ENCODE measurements at regions not wholly inside any gene's neighbourhood (a gene's known extent, or its start where the extent isn't known, plus 50 kb on each side); places are given as distances from the start of the nearest gene placed in this dataset.
A peak's percentile ranks its signal among the peaks of the same experiment; 100 is the strongest.

DNA sequence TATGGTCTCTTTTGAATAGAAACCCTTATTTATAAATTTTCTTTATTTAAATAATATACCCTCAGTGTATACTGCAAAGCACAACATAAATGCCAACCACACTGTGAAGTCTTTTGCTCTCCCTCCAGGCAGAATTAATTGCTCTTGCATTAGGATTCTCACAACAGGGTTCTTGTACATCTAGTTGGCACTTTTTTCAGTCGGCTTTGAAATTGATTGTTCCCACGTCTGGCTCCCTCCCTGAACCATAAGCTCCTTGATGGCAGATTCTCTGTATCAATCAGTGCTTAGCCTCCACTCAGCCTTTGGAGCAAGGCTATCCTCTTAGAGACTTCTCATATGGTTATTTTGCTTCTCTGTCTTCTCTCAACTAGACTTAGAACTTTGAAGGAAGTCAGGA, 288.0 kb upstream of the POU3F2 start:
- no peak for DNase-seq (ENCODE audit: low spot score)

DNA sequence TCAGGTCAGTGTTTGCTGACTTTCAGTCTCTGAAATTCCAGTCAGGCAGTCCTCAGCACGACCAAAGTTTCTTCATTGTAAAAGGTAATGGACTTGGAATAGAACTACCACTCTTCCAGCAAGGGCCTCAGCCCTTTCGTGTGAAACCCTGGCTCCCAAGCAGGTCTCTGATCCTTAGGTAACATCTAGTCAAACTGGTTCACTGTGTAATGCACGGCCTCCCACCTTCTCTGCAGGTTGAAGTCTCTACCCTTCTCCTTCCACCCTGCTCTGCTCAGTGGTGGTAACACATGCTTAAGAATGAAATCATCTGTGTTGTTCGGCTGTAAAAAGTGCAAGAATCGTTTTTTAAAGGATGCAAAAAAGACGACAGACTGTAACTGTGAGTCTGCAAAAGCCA, 287.2 kb upstream of the POU3F2 start:
- DNase-seq (ENCODE audit: low spot score) = no peak

DNA sequence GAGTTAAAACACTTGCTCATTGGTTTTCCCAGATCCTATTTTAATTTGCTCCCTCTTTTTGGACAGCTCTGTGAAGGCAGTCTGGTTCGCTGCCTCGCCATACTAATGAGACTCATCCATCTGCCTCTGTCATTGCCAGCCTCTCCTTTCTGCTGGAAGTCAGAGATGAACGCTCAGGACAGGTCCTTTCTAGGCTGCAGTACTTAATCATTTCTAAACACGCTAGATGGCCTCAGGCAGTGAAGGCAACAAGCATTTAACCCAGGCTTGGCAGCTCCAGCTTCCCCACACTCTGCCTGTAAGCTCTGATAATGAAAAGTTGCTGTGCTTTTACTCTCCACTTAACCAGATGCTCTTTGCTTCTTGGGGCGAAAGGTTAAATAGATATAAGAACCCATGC, 286.7 kb upstream of the POU3F2 start:
- DNase-seq (ENCODE audit: low spot score) = no peak

DNA sequence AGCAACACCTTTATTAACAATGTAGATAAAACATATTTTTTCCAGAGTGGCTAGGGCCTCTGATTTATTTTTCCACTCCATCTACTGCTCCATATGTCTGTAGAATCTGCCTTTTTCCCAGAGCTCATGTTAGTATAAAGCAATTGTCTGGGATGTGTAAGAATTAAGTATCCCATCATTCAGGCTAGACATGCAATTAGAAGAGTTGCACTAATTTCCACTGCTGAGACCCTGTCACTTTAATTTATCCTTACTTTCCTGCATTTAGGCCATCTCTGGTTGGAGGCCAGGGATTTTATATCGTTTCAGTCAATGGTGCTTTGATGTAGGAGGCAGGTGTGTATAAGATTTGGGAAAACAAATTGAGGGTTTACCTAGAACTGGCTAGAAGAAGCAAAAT, 286.1 kb upstream of the POU3F2 start:
- DNase-seq (ENCODE audit: low spot score) = no peak

DNA sequence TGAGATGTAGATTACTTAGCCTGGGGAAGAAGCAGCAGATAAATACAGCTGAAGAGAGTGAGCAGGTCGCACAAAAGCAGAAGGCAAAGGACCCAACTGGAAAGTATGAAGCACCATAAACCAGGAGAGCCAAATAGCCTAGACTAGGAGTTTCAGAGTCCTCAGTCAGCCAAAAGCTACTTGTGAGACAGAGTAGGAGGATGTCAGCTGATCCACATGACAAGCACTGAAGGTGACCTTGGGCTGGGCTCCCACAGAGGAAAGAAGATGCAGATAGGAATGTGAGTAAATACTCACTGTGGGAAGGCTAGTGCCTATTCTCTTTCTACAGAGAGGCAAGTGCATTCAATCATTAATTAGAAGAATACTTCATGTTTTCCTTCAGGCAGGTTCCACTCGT, 274.0 kb upstream of the POU3F2 start:
- no peak for DNase-seq (ENCODE audit: low spot score)

DNA sequence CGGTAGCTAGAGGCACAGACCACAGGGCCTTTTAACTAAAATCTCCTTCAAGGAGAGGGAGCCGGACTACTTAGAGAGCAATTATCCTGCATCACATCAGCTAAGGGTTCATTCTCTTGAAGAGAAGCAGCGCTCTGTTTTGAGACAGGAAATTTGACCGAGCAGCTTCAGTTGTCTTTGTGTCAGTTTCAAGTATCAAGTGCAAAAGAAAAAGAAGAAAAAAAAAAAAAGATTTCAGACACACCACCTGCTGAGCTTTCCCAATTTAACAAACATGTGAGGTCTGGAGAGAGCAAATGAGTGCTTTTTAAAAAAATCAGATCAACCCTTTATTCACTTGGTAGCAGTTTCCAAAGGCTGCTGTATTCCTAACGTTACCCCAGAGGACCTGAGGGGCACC, 273.5 kb upstream of the POU3F2 start:
- no peak for DNase-seq (ENCODE audit: low spot score)

DNA sequence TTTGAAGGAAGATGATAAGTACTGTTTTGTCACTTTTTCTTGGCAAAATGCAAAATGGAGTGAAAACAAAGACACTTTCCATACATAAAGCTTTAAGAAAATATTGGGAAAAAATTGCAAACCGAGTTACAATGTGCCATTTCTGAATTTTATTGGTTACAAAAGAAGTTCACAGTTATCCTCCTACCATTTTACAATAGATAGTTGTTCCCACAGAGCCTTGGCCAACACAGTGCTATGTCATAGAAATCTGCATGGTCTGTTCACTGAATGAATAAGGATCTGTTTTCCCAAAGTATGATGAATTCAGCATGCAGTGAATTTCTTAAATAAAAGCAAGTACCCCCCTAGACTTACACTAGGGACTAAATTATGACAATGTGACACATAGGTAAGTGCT, 268.2 kb upstream of the POU3F2 start:
- no peak for DNase-seq (ENCODE audit: low spot score)

DNA sequence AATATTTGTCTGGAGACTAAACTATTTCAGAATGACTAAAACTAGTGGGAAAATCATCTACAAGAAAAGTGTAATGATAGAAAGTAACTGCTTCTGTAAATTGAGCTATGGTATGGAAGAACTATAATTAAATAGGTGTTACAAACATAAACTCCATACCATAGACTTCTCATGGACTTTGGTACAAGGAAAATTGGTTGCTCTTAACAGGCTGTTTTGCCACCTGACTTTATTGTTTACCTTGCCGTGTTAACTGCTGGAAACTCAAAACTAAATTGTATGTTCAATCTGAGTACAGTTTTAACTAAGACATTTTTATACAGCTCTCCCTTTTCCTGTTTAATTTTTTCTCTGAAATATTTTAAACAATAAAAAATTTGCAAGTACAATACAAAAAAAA, 261.8 kb upstream of the POU3F2 start:
- DNase-seq (ENCODE audit: low spot score) = no peak

DNA sequence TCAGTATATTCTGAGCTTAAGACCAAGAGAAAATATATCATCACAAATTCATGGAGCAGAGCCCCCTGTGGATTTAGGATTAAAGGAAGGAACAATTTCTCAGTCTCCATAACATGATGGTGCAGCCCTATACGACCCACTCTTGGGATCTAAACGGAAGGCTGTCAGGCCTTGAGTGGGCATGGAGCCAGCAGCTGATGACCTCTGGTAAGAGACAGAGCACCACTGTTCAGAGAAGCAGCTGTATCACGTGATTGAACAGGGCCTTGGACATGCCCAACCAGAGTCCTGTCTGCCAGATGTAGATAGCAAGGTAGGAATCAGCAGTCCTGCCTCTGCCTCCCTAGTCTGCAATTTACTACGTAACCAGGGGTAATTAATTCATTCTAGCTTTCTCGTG, 259.4 kb upstream of the POU3F2 start:
- DNase-seq (ENCODE audit: low spot score) = no peak

DNA sequence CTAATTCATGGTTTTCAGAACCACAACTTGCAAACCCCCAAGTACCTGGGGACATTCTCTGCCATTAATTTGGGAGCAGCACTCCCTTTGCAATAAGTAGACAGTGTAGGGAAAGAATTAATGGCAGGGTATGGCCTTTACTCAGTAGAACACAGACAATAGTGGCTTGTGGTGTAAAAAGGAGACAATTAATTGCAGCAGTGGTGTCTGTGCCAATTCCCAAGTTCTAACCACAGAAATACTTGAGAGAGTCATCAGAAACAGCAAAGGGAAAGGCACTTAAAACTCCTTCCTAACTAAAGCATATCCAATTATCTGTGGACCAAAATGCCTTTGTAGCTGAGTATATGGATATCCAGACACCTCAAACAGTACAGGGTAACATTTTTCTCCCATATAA, 257.6 kb upstream of the POU3F2 start:
- no peak for DNase-seq (ENCODE audit: low spot score)

DNA sequence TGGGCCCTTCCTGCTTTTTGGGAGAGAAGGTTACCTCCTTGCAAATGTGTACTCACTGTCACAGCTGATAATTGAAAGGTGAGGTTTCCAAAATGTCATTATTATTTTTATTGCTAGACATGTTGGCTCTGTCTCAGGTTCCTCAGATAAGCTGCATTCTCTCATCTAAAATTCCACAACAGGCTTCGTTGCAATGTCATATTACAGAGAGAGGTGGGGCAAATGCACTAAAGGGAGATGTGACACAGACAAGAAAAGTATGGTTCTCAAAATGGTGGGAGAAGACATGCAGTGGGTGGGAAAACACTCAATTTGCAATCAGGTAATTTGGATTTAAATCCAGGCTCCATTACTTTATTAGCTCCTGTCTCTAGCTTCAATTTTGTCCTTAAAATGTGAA, 256.4 kb upstream of the POU3F2 start:
- DNase-seq (ENCODE audit: low spot score) = no peak

DNA sequence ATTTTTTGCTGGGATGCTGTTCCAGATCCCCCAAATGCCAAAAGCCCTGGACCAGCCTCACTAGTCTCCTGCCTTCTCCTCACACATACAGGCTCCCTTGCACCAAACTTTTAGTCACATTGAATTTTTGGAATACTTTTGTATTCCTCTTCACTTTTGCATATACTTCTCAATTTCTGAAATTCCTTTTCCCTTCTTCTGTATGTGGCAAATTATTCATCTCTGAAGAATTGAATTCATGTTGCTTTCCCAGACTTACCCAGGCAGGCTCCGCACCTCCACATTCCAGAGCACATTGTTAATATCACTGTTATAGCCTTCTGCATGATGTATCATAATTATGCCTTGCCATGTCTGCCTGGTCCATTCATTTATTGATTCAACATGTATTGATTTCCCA, 255.3 kb upstream of the POU3F2 start:
- no peak for DNase-seq (ENCODE audit: low spot score)

DNA sequence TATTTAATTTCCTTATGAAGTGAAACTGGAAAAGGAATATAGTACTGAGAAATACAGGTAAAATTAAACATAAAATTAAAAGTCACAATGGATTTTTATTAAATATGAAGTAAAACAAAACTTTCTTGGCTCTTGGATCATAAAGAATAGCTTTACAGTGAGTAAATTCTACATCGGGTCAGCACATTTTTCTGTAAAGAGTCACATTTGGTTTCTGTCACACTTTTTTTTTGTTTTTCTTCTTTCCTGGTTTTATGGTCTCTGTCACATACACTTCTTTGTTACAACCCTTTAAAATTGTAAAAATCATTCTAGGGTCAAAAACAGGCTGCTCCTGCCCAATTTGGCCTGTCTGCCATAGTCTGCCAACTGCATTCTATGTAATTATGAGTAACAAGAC, 254.4 kb upstream of the POU3F2 start:
- no peak for DNase-seq (ENCODE audit: low spot score)

DNA sequence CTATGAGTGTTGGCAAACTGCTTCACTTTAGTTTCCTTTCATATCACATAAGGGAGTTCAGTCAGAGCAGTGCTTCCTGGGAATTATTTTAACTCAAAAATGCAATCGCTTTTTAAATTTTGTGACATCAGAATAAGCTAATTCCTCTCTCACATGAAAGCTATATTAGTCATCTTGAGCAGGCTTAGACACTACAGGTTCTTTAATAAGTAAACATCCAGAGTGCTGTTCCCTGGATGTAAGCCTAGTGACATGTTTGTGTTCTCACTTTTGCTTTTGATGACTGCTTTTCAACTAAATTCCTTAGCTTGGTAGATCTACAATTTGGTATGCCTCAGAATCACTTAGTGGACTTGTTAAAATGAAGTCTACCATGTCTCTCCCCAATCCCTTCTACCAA, 252.7 kb upstream of the POU3F2 start:
- DNase-seq (ENCODE audit: low spot score) = no peak

DNA sequence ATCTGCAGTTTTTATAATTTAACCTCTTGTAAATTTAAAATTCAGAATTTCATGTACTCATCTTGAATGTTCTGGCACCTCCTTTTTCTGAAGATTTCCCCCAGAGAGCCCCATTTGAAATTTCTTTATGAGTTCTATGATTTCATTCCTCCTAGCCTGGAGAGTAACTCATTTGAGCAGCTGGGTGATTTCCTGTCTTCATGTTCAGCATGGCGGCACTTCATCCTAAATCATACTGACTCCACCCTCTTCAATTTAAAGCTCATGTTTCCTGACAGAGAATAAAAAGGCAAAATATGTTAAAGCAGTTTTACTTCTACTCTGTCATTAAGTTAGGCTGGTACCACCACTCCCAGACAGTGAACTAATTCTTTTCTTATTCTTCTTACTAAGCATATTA, 250.9 kb upstream of the POU3F2 start:
- no peak for DNase-seq (ENCODE audit: low spot score)

DNA sequence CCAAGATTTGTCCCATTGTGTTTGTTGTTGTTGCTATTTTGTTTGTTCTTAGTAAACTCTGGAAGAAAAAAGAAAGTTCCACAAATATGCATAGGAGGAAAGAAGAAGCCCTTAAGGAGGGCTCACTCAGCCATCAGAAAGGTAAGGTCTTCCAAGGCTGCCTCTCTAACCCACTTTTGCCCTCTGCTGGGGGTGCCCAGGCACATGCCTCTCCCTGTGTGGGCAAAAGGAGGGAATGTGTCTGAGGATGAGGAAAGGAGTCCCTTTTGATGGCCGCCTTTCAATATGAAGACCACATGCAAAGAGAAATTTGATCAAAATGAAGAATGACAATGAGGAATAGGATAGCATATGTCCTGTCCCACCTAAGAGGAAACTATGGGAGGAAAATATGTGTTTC, 248.2 kb upstream of the POU3F2 start:
- DNase-seq (ENCODE audit: low spot score) = no peak

DNA sequence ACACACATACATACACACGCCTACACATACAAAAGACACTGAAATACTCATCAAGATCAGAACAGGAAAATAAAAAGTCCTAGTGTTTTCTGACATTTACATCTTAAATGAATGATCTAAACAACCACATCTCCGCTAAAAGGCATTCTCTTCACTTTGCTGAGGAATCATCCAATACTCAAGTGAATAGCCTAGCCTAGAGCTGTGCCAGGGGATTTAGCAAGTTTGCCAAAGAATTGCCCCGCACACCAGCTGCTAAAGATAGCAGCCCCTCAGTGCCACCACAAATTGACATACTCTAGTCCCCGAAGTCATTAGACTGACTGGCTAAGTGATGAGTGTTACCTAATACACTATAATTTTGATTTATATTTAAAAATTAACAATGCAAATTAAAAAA, 246.8 kb upstream of the POU3F2 start:
- DNase-seq (ENCODE audit: low spot score) = no peak

DNA sequence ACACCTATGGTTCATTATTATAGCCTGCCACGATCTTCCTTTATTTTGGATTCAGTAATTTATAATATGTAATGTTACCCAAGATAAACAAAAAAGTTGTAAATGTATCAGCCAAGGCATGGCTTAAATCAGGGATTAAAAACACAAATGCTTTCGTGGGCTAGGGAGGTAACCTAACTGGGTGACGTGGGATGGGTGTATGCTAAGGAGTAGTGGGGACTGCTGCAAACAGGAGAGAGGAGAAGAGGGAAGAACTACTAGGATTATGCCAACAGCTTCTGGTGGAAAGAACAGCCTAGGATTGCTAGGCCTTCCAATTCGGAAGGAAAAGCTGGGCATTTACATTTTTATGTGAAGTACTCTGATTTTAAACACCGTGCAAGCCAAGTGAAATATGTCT, 244.8 kb upstream of the POU3F2 start:
- no peak for DNase-seq (ENCODE audit: low spot score)

DNA sequence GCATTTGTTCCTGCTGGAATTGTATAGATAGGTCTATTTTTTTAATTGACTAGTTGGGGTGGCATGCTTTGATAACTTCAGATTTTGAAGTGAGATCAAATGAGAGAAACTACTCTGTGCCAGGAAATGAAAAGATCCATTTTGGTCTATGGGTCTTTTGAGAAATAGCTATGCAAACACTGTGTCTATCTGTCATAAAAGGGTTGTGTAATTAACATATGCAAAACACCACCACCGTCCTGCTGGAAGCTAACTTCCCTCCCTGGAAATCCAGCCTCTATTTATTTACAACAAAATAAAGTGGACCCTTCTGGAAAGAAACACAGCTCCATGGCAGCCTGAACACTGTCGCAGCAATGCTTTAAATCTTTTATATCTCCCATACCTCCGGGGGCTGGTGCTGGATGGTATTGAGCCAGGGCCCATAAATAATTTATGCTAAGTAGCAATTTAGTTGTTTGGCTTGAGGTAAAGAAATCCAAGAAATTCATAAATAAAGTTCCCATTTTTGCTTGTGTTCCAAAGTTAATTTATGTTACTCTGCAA, 244.2 kb upstream of the POU3F2 start:
- DNase-seq (ENCODE audit: low spot score) = no peak

DNA sequence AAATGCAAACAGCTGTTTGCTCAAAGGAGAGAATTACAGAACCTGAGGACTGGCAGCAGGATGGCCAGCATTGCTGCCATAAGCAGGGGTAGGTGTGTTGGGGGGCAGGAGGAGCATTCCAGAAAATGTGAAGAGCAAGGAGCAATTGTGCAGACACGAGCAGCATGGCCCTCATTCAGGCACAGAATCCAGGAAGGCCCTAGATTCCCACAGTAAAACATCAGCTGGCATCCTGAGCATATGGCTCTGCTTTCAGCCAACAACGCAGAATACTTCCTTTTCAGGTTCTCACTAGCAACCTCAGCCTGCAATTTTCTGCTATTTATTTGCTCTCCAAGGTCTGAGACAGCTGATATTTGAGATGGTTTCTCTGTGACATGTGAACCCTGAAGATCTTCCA, 243.4 kb upstream of the POU3F2 start:
- no peak for DNase-seq (ENCODE audit: low spot score)

DNA sequence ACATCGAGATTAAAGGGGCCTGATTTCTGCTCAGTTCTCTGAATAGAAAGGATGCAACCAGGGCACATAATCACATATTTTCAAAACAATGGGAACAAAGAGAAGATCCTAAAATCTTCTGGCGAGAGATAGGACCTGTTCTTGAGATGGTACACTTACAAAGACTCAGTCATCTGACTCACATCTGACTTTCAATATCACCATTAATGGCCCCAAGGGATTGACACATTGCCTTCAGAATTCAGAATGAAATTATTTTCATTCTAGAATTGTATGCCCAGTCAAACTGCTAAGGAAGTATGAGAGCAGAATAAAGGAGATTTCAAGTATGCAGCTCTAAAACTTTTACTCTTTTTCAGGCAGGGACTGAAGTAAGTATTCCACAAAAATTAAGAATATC, 240.7 kb upstream of the POU3F2 start:
- DNase-seq (ENCODE audit: low spot score) = no peak

DNA sequence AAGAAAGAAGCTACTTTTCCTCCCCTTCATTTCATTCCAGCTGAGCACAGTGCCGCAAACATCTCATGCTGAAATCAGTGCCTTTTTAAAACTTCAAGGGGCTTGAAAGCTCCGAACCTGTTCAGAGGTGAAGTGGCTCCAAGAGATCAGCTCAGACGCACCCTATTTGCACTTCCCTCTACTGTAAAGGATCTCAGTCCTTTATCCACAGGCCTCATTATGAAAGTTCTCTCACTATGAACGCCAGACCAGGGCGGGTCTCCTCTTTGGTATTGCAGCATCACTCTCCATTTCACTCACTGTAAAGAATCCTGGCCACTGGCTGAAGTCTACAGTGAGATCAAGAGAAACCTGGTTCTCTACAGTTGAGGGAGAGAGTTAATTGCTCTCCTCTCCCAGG, 232.7 kb upstream of the POU3F2 start:
- DNase-seq (ENCODE audit: low spot score) = peak; percentile 49

DNA sequence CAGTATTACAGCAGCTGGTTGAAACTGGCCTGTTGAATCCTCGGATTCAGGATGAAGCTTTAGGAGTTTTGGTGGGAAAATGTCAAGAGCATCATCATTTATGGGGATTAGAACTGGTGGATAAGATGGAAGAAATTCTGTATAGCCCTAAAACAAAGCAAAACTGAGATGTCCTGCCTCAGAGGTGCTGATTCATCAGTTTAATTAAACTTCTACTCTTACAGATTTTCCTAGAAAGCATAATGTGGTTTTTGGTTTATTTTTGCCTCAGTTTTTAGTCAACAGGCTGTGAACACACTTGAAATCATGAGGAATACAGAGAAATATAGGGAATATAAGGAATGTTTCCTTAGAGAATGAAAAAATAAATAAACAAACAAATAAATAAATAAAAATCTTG, 228.7 kb upstream of the POU3F2 start:
- no peak for DNase-seq (ENCODE audit: low spot score)

DNA sequence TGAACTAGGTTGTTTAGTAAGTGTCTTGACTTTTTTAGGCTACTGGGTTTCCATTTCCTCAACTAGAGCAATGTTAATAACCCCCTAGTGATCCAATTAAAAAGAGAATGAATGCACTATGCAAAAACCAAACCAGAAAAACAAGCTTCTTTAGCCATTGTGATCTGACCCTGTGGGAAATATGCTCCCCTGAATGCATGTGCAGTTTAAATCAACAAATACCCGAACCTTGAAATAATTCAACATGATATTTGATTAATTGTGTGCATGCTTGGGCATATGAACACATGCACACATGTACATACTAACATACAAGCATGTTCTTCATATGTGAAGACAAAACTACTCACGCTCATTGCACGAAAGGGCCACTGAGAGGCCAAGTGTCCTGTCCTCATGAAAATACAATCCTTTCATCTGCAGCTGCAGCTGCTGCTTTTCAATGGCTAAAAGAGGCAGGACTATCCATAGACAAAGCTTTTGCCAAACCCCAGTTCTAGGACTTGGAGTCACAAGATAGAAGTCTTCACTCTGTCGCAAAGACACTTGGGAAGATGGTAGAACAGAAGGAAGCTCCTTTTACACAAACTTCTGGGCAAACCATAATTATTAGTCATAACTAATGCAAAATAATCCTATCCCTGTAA, 207.1 kb upstream of the POU3F2 start:
- DNase-seq (ENCODE audit: low spot score) = no peak

DNA sequence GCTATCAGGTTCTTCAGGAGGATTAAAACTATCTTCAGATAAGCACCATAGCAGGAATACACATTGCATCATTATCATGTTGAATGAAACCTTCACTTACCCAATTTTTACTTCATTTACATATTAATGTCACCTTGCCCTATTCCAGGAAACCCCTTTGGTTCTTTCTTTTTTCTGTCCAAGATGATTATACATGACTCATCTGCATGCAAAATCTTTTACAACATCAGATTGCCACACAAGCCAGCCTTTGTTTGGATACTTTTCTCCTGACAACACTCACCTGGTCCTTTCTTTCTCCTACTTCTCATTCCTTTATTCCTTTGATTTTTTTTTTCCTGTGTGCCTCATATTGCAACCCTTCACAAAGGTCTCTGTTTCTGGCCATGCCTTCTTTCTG, 200.5 kb upstream of the POU3F2 start:
- no peak for DNase-seq (ENCODE audit: low spot score)
